CD14-positive monocyte (primary cell): ENCODE measurements at regions not wholly inside any gene's neighbourhood (a gene's known extent, or its start where the extent isn't known, plus 50 kb on each side); places are given as distances from the start of the nearest gene placed in this dataset.
"Not testable (repeated sequence)": the region's sequence is repeated elsewhere in the genome, so short reads cannot be mapped to it uniquely, and the experiment has no call there.

Source experiments
- DNase-seq, 3 donors: peaks; one replicate each; pipeline ENCODE4 v3.0.0-alpha.2; 2011 to 2022
- H2AFZ ChIP-seq: 2 replicates; pipeline ENCODE4 v1.6.0; 2012; ENCODE audit warnings: mild to moderate bottlenecking, low read depth, low read length, inconsistent platforms; ENCODE audit not compliant: insufficient read depth, poor library complexity, severe bottlenecking
- H3K27ac ChIP-seq, 2 donors: 1 replicate in 1 of 2; 2 replicates in 1 of 2; pipeline ENCODE4 v1.5.1; 2012 to 2013; ENCODE audit warnings: low read length in 2 of 2, control low read depth in 1 of 2, inconsistent platforms in 1 of 2, low read depth in 1 of 2, mild to moderate bottlenecking in 1 of 2
- H3K27me3 ChIP-seq, 2 donors: one replicate each; pipeline versions ENCODE4 v1.6.0 to v1.6.1; 2011 to 2013; ENCODE audit warnings: low read length in 2 of 2; ENCODE audit not compliant: control insufficient read depth in 2 of 2, insufficient read depth in 2 of 2
- H3K36me3 ChIP-seq, 2 donors: replicated peaks in 1 of 2; 1 replicate in 1 of 2; 2 replicates in 1 of 2; pipeline versions ENCODE4 v1.5.1 to v1.6.1; 2012 to 2013; ENCODE audit warnings: low read length in 2 of 2, control low read depth in 1 of 2, inconsistent platforms in 1 of 2, mild to moderate bottlenecking in 1 of 2; ENCODE audit not compliant: insufficient read depth in 2 of 2, control insufficient read depth in 1 of 2
- H3K4me1 ChIP-seq, 2 donors: 1 replicate in 1 of 2; 2 replicates in 1 of 2; pipeline versions ENCODE4 v1.5.1 to v1.6.1; 2012 to 2013; ENCODE audit warnings: low read length in 2 of 2, control low read depth in 1 of 2, inconsistent platforms in 1 of 2, mild to moderate bottlenecking in 1 of 2, moderate library complexity in 1 of 2; ENCODE audit not compliant: insufficient read depth in 2 of 2, control insufficient read depth in 1 of 2
- H3K4me2 ChIP-seq: replicated peaks from 2 replicates; pipeline ENCODE3; 2012; ENCODE audit warnings: low read length, moderate library complexity, mild to moderate bottlenecking; ENCODE audit not compliant: poor library complexity, severe bottlenecking; ENCODE audit errors: extremely low read depth
- H3K4me3 ChIP-seq, 3 experiments: fragments of 200-600 bp in 1 of 3; sonication (generic) in 1 of 3; replicated peaks in 1 of 3; 1 replicate in 2 of 3; 2 replicates in 1 of 3; pipeline ENCODE4 v1.5.1; 2011 to 2013; ENCODE audit warnings: low read length in 3 of 3, mild to moderate bottlenecking in 3 of 3, control low read depth in 2 of 3, low read depth in 2 of 3, inconsistent platforms in 1 of 3, moderate library complexity in 1 of 3
- H3K79me2 ChIP-seq: 2 replicates; pipeline ENCODE4 v1.6.0; 2012; ENCODE audit warnings: mild to moderate bottlenecking, control low read depth, inconsistent platforms, low read length, moderate library complexity; ENCODE audit not compliant: insufficient read depth
- H3K9ac ChIP-seq: 2 replicates; pipeline ENCODE4 v1.6.0; 2017; ENCODE audit warnings: low read length, mild to moderate bottlenecking; ENCODE audit not compliant: insufficient read depth, poor library complexity, severe bottlenecking
- H3K9me3 ChIP-seq, 2 donors: replicated peaks in 1 of 2; 1 replicate in 1 of 2; 2 replicates in 1 of 2; pipeline versions ENCODE4 v1.5.1 to v1.6.1; 2012 to 2013; ENCODE audit warnings: low read length in 2 of 2, control low read depth in 1 of 2; ENCODE audit not compliant: control insufficient read depth in 1 of 2, insufficient read depth in 1 of 2
- H4K20me1 ChIP-seq: 2 replicates; pipeline ENCODE4 v1.6.0; 2012; ENCODE audit warnings: mild to moderate bottlenecking, low read length, control low read depth, moderate library complexity; ENCODE audit not compliant: insufficient read depth
- H3K27ac Mint-ChIP-seq, 7 donors: one replicate each; pipeline ENCODE4 v1.8.0; 2020; ENCODE audit warnings: mild to moderate bottlenecking in 7 of 7, mixed read lengths in 7 of 7, moderate library complexity in 6 of 7, inconsistent platforms in 2 of 7
- H3K27me3 Mint-ChIP-seq, 3 donors: one replicate each; pipeline ENCODE4 v1.8.0; 2021 to 2022; ENCODE audit warnings: low read depth in 3 of 3, mild to moderate bottlenecking in 3 of 3, mixed read lengths in 3 of 3, moderate library complexity in 3 of 3, inconsistent platforms in 1 of 3
- H3K36me3 Mint-ChIP-seq, 2 donors: one replicate each; pipeline ENCODE4 v1.8.0; 2020; ENCODE audit warnings: mixed read lengths in 2 of 2, inconsistent platforms in 1 of 2, mild to moderate bottlenecking in 1 of 2
- H3K4me1 Mint-ChIP-seq: one replicate; pipeline ENCODE4 v1.8.0; 2020; ENCODE audit warnings: mild to moderate bottlenecking, mixed read lengths
- H3K4me3 Mint-ChIP-seq, 2 donors: one replicate each; pipeline ENCODE4 v1.8.0; 2020; ENCODE audit warnings: mild to moderate bottlenecking in 2 of 2, mixed read lengths in 2 of 2, moderate library complexity in 1 of 2
- H3K9me3 Mint-ChIP-seq, 7 donors: one replicate each; pipeline ENCODE4 v1.8.0; 2020 to 2022; ENCODE audit warnings: mixed read lengths in 7 of 7, mild to moderate bottlenecking in 6 of 7, moderate library complexity in 6 of 7, inconsistent platforms in 2 of 7
- CTCF ChIP-seq: fragments of 200-600 bp; IDR thresholded peaks from one replicate; pipeline ENCODE4 v1.8.0; 2022; ENCODE audit warnings: antibody characterized with exemption, mild to moderate bottlenecking
- WGBS: methylation state at CpG from one replicate; pipeline ENCODE4 v1.1.5; 2013; ENCODE audit warnings: missing lambda C conversion rate; ENCODE audit not compliant: insufficient coverage; 5-methylcytosine and 5-hydroxymethylcytosine counted together
- intact Hi-C, 2 donors: fragments of 100-400 bp; cut with micrococcal nuclease; formaldehyde crosslinking; loops; one replicate each; pipeline versions ENCODE4 v1.15.0 to v1.15.1; 2023

- Mint-ChIP-seq H3K4me3 (no peak overlapping the region), H3K9me3 (peaks cover 4 to 16% (median 7%) of the 10 kb centered on the region in 7 donors)
- intact Hi-C loops: no loop called here
These were observed 152.7 kb downstream of the GXYLT1 start for GRCh38 chr12:41992022-41992421.

GRCh38 chr12:41988715-41989114 is 156.0 kb downstream of the GXYLT1 start:
- no peaks in the 10 kb centered on the region for H4K20me1 ChIP-seq
- peaks cover 0 to 6% of the 10 kb centered on the region in 2 donors for H3K4me1 ChIP-seq
- Mint-ChIP-seq H3K9me3 (peaks cover 0 to 12% (median 5%) of the 10 kb centered on the region in 7 donors), H3K27me3 (peaks cover 0 to 2% (median 0%) of the 10 kb centered on the region in 3 donors), H3K36me3 (no peaks in the 10 kb centered on the region), H3K4me1 (peaks cover 2% of the 10 kb centered on the region), H3K27ac (no peak overlapping the region), H3K4me3 (no peak overlapping the region)
- H2AFZ ChIP-seq: no peak overlapping the region
- no CpG with 5 or more reads among the region's 2 CpGs for WGBS
- DNase-seq: no peak
- H3K36me3 ChIP-seq: no peaks in the 10 kb centered on the region
- H3K4me2 ChIP-seq: no peak overlapping the region
- TF ChIP-seq CTCF: no peak
- no peak overlapping the region for H3K27ac ChIP-seq
- H3K4me3 ChIP-seq: no peak overlapping the region
- no peaks in the 10 kb centered on the region for H3K27me3 ChIP-seq
- intact Hi-C loops: no loop called here
- H3K79me2 ChIP-seq: no peaks in the 10 kb centered on the region
- H3K9ac ChIP-seq: no peak overlapping the region
- H3K9me3 ChIP-seq: peaks cover 0 to 5% of the 10 kb centered on the region in 2 donors

More at GRCh38 chr12:41992022-41992421, 152.7 kb downstream of the GXYLT1 start:
- Histone ChIP-seq H4K20me1 (no peaks in the 10 kb centered on the region), H3K36me3 (no peaks in the 10 kb centered on the region), H3K4me3 (no peak overlapping the region), H3K79me2 (no peaks in the 10 kb centered on the region), H3K9me3 (peaks cover 0 to 5% of the 10 kb centered on the region in 2 donors), H2AFZ (no peak overlapping the region), H3K27ac (no peak overlapping the region), H3K4me2 (no peak overlapping the region), H3K4me1 (peaks cover 0 to 6% of the 10 kb centered on the region in 2 donors), H3K27me3 (no peaks in the 10 kb centered on the region), H3K9ac (no peak overlapping the region)
- H3K4me1 Mint-ChIP-seq: peaks cover 2% of the 10 kb centered on the region
- TF ChIP-seq CTCF: no peak
- DNase-seq: no peak
- H3K36me3 Mint-ChIP-seq: no peaks in the 10 kb centered on the region
- WGBS: no CpG with 5 or more reads among the region's 1 CpG
- H3K27ac Mint-ChIP-seq: no peak overlapping the region
- peaks cover 0 to 2% (median 0%) of the 10 kb centered on the region in 3 donors for H3K27me3 Mint-ChIP-seq

DNA sequence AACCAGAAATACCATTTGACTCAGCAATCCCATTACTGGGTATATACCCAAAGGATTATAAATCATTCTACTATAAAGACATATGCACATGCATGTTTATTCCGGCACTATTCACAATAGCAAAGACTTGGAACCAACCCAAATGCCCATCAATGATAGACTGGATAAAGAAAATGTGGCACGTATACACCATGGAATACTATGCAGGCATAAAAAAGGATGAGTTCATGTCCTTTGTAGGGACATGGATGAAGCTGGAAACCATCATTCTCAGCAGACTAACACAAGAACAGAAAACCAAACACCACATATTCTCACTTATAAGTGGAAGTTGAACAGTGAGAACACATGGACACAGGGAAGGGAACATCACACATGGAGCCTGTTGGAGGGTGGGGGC is 158.2 kb downstream of the GXYLT1 start:
- H3K79me2 ChIP-seq, H3K36me3 ChIP-seq, H3K36me3 Mint-ChIP-seq, H4K20me1 ChIP-seq, H2AFZ ChIP-seq, H3K4me3 Mint-ChIP-seq, H3K4me2 ChIP-seq, H3K4me3 ChIP-seq, H3K4me1 ChIP-seq, H3K27me3 ChIP-seq, DNase-seq, H3K9ac ChIP-seq, H3K9me3 ChIP-seq, H3K27ac Mint-ChIP-seq, H3K4me1 Mint-ChIP-seq, H3K27ac ChIP-seq, H3K27me3 Mint-ChIP-seq, intact Hi-C loops: not testable (repeated sequence)
- peaks cover 0 to 12% (median 3%) of the 10 kb centered on the region in 7 donors for H3K9me3 Mint-ChIP-seq
- WGBS: no CpG with 5 or more reads among the region's 2 CpGs
